ENCODE measurements at regions not wholly inside any gene's neighbourhood (a gene's known extent, or its start where the extent isn't known, plus 50 kb on each side); places are given as distances from the start of the nearest gene placed in this dataset.

DNA sequence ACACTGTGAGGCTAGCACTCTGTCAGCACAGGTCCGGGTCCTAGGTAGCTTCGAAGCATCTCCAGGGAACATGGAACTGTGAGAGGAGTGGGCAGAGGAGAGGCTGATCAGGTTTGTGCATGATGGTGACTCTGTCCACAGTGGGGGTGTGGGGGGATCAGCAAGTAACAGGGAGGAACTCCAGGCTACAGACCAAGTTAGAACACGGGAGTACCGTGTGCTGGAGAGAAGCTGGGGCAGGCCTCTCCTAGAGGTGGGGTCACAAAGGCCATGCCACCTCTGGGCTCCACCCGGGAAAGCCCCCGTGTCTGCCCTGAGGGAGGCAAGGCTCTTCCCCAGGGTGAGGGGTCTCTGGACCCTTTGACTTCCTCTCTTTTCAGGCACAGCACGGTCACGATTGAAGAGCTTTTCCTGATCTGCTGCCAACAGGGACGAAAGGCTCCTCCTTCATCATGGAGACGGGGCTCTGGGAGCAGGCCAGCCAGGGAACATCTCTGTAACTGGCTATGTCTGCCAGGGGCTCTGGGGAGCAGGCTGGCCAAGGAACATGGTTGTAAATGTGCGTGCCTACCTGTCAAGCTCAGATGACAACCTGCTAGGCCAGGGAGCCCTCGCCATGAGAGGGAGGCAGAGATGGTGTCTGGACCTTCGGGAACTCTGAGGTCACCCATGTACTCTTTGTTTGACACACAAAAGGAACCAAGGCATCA is 1476.1 kb downstream of the BRD1 start:
- DNase-seq (ENCODE audit: low spot score) = no peak

DNA sequence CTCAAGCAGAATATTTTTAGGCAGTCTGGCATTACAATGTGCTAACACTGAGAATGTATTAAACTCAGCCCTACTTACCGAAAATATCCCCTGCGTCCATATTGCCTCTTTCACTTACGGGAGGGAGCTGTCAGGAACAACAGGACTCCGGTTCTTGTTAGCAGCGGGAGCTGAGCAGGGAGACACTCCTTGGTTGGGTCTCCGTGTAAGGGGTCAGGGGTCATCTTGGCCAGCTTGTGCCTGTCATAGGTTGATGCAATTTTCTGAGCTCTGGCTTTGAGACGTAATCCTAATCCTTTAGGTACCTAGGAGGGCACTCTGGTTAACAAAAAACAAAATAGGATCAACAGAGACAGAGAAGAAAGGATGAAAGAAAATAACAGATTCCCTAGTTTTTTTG is 1477.2 kb downstream of the BRD1 start:
- DNase-seq (ENCODE audit: low spot score) = no peak

DNA sequence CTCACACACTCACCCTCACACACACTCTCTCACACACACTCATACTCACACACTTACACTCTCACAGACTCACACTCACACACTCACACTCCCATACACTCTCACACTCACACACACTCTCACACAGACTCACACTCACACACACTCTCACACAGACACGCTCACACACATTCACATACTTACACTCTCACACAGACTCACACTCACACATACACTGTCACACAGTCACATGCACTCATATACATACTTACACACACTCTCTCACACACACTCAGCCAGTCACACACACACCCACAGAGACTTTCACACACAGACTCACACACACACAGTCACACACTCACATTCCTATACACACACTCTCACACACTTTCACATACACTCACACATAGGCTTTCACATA is 1478.8 kb downstream of the BRD1 start:
- no peak for DNase-seq (ENCODE audit: low spot score)

DNA sequence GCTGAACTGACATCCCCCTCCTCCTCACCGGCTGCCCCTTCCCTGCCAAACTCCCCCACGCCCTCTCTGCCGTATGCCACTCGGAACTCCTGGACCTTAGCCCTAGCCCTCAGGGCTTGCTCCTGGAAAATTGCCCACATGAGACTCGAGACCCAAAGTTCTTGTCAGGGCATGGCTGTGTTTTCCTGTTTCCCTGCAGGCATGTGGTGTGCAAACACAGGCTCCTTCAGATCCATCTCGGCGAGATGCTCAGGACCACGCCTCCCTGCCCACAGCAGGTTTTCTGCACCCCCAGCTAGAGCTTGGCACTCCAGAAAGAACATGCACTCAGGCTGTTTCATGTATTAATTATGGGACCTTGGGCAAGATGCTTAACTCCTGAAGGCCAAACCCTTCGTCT is 1480.4 kb downstream of the BRD1 start:
- DNase-seq (ENCODE audit: low spot score) = no peak

DNA sequence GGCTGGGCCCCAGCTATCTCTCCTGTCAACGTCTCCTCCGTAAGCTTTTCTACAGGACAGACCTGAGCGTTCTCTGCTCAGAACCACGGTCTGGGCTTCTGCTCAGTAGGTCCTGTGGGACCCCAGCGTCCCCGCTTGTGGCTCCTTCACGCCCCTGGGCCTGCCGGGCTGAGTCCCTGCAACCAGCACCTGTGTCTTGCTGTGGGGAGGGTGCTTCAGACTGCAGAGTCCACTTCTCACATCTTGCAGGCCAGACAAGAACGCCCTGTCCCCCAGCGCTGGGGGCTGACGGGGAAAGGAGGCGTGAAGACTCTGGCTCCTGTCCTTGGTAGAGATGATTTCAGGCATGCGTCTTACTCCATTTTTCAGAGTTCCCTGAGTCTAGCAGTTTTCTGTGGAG is 1480.8 kb downstream of the BRD1 start:
- no peak for DNase-seq (ENCODE audit: low spot score)

DNA sequence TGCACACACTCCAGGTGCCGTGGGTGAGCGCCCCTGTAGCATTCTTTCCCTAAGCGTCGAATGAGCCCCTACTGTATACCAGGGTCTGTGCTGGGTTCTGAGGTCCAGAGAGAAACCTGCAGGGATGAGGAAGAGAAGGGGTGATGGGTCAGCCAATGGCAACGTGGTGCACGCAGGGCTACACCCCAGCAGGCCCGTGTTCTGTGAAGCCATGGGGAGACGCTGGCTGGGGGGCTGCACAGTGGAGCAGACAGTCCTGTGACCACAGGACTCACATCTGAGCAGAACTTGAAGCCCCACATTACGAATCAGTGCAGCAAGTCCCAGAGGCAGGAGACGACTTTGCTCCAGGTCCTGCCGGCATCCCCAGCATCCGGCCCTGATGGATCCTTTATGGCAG is 1481.4 kb downstream of the BRD1 start:
- DNase-seq (ENCODE audit: low spot score) = no peak

DNA sequence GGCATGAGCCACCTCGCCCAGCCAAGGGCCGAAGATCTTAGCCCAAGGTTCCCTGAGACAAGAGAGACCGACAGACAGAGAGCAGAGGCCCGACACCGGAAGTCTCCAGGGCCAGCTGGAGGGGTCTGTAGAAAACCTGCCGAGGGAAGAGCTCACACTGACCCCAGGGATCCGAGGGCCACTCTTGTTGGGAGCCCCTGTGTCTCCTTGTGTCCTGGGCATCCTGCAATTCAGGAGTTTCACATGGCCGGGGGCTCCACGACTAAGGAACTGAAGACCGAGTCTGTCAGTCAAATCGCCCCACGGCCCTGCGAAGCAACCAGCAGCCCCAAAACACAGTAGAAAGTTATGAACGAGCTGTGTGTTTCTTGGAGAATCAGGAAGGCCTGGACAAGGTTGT is 1482.0 kb downstream of the BRD1 start:
- no peak for DNase-seq (ENCODE audit: low spot score)

DNA sequence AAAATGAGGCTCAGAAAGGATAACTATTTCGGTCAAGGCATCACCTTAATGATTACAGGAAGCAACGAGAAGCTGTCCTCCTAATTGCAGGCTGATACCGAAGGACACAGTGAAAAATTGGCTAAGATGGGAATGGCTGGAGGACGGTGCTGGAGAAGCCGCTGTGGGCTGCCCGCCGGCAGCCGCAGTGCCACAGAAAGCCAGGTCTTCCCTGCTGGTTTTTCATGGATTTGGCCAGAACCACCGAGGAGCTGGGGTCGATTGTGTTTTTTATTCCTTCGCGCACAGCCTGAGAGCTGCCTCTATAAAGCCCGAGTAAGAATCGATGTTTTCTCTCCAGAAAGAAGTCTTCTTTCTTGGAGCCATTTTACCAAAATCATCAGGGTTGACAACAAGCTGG is 1484.2 kb downstream of the BRD1 start:
- no peak for DNase-seq (ENCODE audit: low spot score)

DNA sequence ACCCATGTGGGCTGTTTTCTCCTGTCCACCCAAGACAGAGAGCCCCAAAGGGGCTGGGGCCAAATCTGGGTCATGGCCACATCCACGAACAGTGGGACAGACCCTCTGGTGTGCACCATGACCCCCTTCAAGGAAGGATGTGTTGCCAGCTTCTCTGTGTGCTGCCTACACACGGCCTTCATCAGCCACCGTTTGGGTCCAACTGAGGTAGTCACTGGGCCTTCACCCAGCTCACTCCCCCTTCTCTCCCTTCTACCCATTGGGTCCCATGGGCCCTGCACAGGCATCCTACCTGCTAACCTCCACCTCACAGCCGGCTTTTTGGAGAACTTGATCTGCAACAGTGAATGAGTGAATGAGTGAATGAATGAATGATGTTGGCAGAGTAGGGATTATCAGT is 1484.9 kb downstream of the BRD1 start:
- no peak for DNase-seq (ENCODE audit: low spot score)

DNA sequence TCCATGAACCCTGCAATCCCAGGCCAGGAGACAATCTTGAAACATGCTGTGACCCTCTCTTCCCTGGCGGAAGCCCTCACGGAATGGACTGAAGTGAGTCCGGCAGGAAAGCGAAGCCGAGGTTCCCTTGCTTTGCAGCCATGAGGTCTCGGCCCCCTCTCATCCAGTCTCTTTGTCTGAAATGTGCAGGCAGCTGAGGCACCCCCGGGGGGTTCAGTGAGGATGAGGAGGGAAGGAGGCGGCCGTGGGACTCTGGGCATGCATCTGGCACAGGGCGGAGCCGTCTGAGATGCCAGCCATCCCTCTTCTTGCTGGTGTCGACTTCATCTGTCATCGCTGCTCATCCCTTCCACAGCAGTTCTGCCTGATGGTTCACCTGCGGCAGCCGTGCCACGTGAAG is 1485.7 kb downstream of the BRD1 start:
- no peak for DNase-seq (ENCODE audit: low spot score)

DNA sequence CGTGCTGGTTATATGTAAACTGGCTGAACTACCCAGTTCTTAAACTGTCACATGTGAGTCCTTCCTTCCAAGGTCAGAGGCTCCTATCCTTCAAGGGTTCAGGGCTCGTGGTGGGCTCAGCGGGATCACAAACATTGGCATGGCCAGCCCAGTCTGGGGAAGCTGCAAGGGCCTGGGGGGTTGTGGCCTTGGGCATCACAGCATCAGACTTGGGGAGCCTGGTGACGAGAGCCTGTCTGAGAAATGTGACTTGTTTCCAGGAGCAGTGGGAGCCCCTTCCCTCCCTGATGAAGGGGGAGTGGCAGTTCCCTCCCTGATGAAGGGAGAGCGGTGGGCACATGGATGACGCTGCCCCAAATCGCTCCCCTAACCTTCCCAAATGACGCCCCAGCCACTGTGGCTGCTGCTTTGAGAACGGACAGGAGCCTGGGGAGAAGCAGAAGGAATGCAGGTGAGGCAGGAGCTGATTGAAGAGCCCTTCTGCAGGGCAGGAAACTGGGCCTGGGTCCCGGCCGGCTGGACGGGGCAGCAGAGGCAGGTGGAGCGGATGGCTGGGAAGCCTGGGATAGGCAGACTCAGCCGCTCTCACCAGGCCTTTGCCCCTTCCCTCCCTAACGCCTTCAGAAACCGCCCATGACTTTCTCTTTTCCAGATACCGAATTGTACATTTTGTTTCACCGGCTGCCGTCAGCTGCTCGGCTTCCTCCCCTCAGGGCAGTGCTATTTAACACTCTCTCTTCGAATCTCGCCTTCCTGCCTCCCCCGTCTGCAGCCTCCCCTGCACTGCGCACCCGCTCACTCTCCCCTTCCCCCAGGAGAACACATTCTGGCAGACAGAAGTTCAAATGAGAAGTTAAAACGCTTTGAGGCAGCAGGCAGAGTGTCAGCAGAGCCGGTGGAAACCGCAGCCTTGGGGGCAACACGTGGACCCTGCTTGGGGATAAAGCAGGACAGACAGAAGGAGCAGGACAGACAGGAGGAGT is 1486.7 kb downstream of the BRD1 start:
- no peak for DNase-seq (ENCODE audit: low spot score)

DNA sequence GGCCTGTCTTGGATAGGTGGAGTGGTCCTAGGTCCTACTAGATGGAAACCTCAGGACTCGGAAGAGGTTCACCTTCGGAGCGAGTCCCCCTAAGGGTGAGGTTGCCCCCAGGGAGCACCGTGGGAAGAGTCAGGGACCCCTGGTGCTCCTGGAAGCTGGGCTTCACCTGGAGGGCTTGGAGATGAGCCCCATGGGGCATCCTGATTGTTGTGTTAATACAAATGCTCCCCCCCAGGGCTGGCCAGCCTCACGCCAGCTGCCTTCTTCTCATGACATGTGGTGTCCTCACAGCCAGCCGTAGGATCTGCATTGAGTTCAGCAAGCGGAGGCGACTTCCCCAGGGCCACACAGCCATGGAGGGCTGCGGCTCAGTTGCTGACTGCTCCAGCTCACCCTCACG is 1487.5 kb downstream of the BRD1 start:
- DNase-seq (ENCODE audit: low spot score) = no peak

DNA sequence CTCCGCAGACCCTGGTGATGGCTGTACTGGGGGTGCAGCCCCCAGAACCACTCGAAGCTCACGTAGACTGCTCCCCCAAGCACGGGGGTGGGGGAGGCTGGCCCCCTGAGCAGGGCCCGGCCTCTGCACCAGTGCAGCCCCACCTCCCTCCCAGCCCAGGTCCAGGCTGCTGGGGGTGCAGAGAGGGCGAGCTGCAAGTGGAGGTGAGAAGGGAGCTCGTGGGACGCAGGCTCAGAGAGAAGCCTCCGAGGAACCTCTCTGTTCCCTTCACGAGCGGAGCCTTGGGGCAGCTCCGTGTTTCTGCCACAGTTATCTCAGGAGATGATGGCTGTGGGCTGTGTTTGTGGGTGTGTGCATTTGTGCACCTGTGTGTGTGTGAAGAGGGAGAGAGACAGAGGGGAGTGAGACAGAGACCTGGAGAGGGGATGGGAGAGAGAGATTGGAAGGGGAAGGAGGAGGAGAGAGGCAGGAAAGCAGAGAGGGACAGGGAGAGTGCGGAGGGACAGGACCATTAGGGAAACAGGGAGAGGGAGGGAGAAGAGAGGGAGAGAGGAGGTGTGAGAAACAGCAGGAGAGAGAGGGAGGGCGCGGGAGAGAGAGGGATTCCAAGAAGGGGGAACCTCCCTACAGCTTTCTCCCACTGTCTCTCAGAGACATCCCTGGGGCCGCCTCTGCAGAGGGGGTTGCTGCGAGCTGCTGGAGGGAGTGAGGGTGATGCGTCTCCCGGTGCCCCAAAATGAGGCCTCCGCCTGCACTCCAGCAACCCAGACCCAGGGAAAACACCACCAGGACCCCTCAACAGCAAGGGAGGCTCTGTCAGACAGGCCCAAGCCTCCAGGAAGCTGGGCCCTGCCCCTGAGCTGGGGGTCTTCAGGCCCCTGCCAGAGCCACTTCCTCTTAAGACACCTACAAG is 1488.6 kb downstream of the BRD1 start:
- DNase-seq (ENCODE audit: low spot score) = no peak

DNA sequence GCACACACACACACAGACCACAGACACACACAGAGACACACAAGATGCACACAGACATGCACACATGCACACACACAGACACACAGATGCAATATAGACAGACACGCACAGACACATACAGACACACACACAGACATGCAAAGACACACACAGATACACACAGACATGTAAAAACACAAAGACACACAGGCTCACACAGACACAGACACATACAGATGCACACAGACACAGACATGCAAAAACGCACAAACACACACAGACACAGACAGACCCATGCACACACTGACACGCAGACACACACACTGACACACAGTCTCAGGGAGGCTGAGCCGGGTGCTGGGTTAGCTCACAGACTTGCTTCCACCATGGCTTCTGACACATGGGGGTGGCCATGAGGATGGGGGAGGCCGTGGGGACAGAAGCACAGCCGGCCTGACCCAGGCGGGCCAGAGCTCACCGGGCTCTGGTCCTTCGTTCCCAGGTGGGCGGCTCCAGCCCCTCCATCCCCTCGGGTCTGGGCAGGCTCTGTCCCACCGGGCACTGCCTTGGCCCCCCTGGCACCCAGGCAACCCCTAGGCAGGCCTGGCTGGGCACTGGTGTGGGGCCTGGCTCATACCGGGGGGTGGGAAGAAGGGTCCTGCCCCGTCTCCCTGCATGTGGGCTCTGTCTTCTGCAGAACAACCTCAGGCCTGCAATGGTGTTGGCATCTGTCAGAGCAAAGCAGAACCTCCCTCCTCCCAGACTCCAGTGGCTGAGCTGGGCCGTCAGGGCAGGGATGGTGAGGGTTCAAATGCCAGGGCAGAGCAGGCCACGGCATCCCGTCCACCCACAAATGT is 1489.5 kb downstream of the BRD1 start:
- DNase-seq (ENCODE audit: low spot score) = no peak

DNA sequence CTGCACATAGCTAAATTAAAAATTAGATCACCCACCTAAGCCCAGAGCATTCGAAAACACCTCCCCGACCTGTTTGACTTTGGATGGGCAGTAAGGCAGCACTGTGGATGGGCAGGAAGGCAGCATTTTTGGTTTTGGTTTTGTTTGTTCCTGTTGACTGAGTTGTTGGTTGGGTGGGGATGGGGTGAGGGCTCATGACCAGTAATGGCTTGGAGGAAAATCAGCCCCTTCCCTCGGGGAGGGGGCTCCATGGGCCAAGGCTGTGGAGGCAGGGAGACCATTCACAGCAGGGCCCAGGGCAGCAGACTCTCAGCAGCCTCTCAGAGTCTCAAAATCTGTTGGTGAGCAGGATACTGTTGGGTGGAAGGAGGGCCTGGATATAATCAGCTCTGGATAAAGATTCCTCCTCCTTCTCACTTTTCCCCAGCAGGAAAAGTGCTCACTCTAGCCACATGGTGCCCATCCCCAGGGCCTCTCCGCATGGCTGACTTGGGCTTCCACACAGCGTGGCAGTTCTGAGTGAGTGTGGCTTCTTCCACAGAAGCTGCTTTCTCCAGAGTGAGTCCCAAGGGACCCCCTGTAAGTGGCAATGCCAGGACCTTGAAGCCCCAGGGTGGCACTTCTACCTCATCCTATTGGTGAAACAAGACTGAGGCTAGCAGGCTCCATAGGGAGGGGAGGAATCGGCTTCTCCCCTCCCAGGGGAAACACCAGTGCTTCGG is 1491.2 kb downstream of the BRD1 start:
- no peak for DNase-seq (ENCODE audit: low spot score)

DNA sequence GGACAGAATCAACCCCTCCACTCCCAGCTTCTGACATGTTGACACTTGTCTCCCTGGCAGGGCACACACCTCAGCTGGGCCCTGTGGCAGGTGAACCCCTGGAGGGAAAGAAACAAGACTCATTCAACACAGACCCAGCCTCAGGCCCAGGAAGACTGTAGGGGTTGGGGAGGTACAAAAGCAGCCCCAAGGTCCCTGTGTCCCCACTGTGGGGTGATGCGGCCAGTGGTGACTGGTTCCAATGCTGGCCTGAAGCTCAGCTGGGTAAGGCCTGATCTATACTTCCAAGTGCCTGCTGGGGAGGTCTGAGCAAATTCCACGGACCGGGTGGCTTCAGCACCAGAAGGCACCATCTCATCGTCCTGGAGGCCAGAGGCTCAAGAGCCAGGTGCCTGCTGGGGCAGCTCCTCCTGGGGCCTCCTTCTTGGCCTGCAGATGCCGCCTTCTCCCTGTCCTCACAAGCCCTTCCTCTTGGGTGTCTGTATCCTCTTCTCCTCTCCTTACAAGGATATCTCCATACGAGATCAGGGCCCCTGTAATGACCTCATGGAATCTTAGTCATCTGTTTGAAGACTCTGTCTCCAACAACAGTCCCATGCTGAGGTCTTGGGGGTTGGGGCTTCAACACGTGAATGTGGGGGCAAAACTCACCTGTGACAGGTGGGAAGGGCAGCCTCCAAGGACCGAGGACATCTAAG is 1492.1 kb downstream of the BRD1 start:
- DNase-seq (ENCODE audit: low spot score) = no peak

DNA sequence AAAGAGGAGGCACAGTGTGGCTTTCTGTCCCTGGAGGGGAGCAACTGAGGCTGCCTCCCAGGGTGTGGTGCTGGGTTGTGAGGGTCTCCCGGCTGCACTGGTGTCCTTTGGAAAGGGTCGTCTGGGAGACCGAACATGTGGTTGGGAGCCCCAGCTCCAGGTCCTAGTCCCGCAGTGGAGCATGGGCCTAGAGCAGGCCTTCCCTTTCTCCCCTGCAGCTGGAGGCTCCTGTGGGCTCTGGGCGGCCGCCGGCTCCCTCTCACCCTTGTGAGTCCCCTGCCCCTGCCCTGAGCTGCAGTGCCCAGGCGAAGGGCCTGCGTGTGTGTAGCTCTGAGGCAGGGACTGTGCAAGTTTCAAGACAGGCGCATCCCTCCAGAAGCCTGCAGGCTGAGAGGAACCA is 1492.7 kb downstream of the BRD1 start:
- no peak for DNase-seq (ENCODE audit: low spot score)

DNA sequence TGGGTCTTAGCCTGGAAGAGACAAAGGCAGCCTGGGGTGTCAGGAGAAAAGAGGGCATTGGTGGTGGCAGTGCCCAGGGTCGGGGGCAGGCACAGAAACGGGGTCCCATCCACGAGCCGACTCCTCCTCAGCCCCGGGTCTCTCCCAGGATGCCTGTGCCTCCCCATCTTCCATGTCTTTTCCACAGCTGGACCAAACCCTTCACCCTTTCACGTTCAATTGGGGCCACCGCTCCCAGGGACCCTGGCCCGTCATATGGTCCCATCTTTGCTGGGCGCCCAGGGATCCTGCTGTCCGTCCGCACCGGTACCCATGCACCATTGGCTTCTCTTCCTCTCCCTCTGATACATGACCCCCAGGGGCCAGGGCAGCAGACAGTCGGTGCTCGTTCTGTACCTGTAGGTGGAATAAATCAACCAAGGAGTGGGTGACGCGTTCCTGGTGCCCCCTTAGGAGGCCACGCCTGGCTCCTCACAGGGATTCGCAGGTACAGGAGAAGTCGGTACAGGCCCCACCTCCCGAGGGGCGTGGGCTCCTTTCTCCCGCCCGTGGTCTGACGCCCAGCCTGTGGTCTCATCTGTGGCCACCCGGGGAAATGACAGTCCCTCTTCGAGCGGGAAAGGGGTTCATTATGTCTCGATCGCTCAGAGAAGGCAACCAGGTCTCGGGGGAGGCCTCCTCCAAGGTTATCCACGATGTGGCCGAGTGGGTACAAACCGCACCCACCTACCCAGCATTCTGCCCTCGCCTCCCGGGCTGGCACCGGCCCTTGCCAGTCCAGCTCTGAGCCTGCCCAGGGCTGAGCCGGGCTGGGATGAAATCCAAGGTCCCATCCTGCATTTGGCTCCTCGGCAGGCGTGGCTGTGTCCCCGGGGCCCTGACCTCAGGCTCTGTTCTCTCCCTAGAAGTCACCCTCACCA is 1493.6 kb downstream of the BRD1 start:
- no peak for DNase-seq (ENCODE audit: low spot score)

DNA sequence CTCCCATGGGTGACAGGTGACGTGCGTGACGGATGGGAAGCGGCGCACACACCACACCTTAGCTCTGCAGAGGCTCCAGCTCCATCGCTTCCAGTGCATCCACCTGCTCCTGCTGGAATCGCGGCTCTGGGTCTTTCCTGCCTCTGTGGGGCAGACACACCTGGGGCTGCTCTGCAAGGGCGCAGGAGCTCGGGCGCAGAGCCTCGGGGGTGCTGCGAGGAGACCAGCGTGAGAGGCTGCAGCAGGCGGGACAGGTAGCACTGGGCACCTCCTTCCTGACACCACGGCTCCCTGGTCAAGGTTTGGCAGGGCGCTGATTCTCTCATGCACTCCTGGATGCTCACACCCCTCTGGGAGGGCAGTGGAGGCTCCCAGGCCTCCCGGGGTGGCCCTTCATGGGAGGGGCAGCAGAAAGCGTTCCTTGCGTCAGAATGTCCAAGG is 1494.3 kb downstream of the BRD1 start:
- DNase-seq (ENCODE audit: low spot score) = no peak

Data from AG08395 (cell line).